ENCODE measurements at regions not wholly inside any gene's neighbourhood (a gene's known extent, or its start where the extent isn't known, plus 50 kb on each side); places are given as distances from the start of the nearest gene placed in this dataset.

- Mint-ChIP-seq H3K4me3 (no peak overlapping the region), H3K27ac (0 out of 2 replicates have a peak overlapping the region, but pooled peaks have one; percentile 22), H3K27me3 (ENCODE audit: insufficient read depth, low read depth, poor library complexity) (no peaks in the 10 kb centered on the region), H3K36me3 (ENCODE audit: low read depth) (no peaks in the 10 kb centered on the region), H3K9me3 (no peaks in the 10 kb centered on the region), H3K4me1 (no peaks in the 10 kb centered on the region)
- H3K9me2 ChIP-seq (ENCODE audit: insufficient read depth): no peaks in the 10 kb centered on the region; the same call in 1 of the 2 replicates
- H3K4me2 ChIP-seq: no peak overlapping the region
- H2AFZ ChIP-seq: no peak overlapping the region
- H3K27me3 ChIP-seq (ENCODE audit: insufficient read depth): no peaks in the 10 kb centered on the region
- H3K4me3 ChIP-seq: no peak overlapping the region
- no peak for DNase-seq (ENCODE audit: low spot score)
- H3K79me2 ChIP-seq (replicated peaks; ENCODE audit: insufficient read depth): no peaks in the 10 kb centered on the region
- ATAC-seq: no peak
- H3K36me3 ChIP-seq (ENCODE audit: insufficient read depth): no peaks in the 10 kb centered on the region
- no peaks in the 10 kb centered on the region for H4K20me1 ChIP-seq (replicated peaks; ENCODE audit: insufficient read depth)
- no peaks in the 10 kb centered on the region for H3F3A ChIP-seq (replicated peaks; ENCODE audit: low read depth)
- H3K27ac ChIP-seq (ENCODE audit: low read depth): no peak overlapping the region
- no peak for TF ChIP-seq POLR2AphosphoS5 (IDR thresholded peaks at IDR 0.05; ENCODE audit: low read depth)
- no peak for TF ChIP-seq STAT1 (IDR thresholded peaks at IDR 0.05; ENCODE audit: unreplicated experiment)
- TF ChIP-seq NANOG (IDR thresholded peaks at IDR 0.05; ENCODE audit: borderline replicate concordance): no peak
- TF ChIP-seq, protein P1, sequence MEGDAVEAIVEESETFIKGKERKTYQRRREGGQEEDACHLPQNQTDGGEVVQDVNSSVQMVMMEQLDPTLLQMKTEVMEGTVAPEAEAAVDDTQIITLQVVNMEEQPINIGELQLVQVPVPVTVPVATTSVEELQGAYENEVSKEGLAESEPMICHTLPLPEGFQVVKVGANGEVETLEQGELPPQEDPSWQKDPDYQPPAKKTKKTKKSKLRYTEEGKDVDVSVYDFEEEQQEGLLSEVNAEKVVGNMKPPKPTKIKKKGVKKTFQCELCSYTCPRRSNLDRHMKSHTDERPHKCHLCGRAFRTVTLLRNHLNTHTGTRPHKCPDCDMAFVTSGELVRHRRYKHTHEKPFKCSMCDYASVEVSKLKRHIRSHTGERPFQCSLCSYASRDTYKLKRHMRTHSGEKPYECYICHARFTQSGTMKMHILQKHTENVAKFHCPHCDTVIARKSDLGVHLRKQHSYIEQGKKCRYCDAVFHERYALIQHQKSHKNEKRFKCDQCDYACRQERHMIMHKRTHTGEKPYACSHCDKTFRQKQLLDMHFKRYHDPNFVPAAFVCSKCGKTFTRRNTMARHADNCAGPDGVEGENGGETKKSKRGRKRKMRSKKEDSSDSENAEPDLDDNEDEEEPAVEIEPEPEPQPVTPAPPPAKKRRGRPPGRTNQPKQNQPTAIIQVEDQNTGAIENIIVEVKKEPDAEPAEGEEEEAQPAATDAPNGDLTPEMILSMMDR (conservative IDR thresholded peaks at IDR 0.05; ENCODE audit: low read depth in 2 of 2): no peak
- TF ChIP-seq EZH2phosphoT487 (IDR thresholded peaks at IDR 0.05; ENCODE audit: unreplicated experiment): no peak
- TF ChIP-seq, protein P2, sequence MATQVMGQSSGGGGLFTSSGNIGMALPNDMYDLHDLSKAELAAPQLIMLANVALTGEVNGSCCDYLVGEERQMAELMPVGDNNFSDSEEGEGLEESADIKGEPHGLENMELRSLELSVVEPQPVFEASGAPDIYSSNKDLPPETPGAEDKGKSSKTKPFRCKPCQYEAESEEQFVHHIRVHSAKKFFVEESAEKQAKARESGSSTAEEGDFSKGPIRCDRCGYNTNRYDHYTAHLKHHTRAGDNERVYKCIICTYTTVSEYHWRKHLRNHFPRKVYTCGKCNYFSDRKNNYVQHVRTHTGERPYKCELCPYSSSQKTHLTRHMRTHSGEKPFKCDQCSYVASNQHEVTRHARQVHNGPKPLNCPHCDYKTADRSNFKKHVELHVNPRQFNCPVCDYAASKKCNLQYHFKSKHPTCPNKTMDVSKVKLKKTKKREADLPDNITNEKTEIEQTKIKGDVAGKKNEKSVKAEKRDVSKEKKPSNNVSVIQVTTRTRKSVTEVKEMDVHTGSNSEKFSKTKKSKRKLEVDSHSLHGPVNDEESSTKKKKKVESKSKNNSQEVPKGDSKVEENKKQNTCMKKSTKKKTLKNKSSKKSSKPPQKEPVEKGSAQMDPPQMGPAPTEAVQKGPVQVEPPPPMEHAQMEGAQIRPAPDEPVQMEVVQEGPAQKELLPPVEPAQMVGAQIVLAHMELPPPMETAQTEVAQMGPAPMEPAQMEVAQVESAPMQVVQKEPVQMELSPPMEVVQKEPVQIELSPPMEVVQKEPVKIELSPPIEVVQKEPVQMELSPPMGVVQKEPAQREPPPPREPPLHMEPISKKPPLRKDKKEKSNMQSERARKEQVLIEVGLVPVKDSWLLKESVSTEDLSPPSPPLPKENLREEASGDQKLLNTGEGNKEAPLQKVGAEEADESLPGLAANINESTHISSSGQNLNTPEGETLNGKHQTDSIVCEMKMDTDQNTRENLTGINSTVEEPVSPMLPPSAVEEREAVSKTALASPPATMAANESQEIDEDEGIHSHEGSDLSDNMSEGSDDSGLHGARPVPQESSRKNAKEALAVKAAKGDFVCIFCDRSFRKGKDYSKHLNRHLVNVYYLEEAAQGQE (IDR thresholded peaks at IDR 0.05; ENCODE audit: unreplicated experiment): no peak
- TF ChIP-seq EZH2 (IDR thresholded peaks at IDR 0.05; ENCODE audit: low read depth, unreplicated experiment): no peak
- no peak for TF ChIP-seq JUNB (IDR thresholded peaks at IDR 0.05; ENCODE audit: unreplicated experiment)
- TF ChIP-seq, protein P3, sequence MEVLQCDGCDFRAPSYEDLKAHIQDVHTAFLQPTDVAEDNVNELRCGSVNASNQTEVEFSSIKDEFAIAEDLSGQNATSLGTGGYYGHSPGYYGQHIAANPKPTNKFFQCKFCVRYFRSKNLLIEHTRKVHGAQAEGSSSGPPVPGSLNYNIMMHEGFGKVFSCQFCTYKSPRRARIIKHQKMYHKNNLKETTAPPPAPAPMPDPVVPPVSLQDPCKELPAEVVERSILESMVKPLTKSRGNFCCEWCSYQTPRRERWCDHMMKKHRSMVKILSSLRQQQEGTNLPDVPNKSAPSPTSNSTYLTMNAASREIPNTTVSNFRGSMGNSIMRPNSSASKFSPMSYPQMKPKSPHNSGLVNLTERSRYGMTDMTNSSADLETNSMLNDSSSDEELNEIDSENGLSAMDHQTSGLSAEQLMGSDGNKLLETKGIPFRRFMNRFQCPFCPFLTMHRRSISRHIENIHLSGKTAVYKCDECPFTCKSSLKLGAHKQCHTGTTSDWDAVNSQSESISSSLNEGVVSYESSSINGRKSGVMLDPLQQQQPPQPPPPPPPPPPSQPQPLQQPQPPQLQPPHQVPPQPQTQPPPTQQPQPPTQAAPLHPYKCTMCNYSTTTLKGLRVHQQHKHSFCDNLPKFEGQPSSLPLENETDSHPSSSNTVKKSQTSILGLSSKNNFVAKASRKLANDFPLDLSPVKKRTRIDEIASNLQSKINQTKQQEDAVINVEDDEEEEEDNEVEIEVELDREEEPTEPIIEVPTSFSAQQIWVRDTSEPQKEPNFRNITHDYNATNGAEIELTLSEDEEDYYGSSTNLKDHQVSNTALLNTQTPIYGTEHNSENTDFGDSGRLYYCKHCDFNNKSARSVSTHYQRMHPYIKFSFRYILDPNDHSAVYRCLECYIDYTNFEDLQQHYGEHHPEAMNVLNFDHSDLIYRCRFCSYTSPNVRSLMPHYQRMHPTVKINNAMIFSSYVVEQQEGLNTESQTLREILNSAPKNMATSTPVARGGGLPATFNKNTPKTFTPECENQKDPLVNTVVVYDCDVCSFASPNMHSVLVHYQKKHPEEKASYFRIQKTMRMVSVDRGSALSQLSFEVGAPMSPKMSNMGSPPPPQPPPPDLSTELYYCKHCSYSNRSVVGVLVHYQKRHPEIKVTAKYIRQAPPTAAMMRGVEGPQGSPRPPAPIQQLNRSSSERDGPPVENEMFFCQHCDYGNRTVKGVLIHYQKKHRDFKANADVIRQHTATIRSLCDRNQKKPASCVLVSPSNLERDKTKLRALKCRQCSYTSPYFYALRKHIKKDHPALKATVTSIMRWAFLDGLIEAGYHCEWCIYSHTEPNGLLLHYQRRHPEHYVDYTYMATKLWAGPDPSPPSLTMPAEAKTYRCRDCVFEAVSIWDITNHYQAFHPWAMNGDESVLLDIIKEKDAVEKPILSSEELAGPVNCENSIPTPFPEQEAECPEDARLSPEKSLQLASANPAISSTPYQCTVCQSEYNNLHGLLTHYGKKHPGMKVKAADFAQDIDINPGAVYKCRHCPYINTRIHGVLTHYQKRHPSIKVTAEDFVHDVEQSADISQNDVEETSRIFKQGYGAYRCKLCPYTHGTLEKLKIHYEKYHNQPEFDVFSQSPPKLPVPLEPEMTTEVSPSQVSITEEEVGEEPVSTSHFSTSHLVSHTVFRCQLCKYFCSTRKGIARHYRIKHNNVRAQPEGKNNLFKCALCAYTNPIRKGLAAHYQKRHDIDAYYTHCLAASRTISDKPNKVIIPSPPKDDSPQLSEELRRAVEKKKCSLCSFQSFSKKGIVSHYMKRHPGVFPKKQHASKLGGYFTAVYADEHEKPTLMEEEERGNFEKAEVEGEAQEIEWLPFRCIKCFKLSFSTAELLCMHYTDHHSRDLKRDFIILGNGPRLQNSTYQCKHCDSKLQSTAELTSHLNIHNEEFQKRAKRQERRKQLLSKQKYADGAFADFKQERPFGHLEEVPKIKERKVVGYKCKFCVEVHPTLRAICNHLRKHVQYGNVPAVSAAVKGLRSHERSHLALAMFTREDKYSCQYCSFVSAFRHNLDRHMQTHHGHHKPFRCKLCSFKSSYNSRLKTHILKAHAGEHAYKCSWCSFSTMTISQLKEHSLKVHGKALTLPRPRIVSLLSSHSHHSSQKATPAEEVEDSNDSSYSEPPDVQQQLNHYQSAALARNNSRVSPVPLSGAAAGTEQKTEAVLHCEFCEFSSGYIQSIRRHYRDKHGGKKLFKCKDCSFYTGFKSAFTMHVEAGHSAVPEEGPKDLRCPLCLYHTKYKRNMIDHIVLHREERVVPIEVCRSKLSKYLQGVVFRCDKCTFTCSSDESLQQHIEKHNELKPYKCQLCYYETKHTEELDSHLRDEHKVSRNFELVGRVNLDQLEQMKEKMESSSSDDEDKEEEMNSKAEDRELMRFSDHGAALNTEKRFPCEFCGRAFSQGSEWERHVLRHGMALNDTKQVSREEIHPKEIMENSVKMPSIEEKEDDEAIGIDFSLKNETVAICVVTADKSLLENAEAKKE (CRISPR knock-in tag; IDR thresholded peaks at IDR 0.05): no peak
- no peak for TF ChIP-seq CREB1 (CRISPR knock-in tag; IDR thresholded peaks at IDR 0.05; ENCODE audit: low read depth)
- TF ChIP-seq, protein P4, sequence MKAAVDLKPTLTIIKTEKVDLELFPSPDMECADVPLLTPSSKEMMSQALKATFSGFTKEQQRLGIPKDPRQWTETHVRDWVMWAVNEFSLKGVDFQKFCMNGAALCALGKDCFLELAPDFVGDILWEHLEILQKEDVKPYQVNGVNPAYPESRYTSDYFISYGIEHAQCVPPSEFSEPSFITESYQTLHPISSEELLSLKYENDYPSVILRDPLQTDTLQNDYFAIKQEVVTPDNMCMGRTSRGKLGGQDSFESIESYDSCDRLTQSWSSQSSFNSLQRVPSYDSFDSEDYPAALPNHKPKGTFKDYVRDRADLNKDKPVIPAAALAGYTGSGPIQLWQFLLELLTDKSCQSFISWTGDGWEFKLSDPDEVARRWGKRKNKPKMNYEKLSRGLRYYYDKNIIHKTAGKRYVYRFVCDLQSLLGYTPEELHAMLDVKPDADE (IDR thresholded peaks at IDR 0.05): no peak
- no peak for TF ChIP-seq ZNF114 (CRISPR knock-in tag; IDR thresholded peaks at IDR 0.05)
- no peak for TF ChIP-seq ZNF331 (CRISPR knock-in tag; IDR thresholded peaks at IDR 0.05; ENCODE audit: low read depth)
- no peaks in the 10 kb centered on the region for H3K4me1 ChIP-seq (ENCODE audit: insufficient read depth)
These were observed 989.7 kb downstream of the EFNB2 start for GRCh38 chr13:105545811-105546210.

Measured in GM23338 (cell line).